ENCODE measurements at regions not wholly inside any gene's neighbourhood (a gene's known extent, or its start where the extent isn't known, plus 50 kb on each side); places are given as distances from the start of the nearest gene placed in this dataset.

GRCh38 chr10:36421992-36422391 is 703.4 kb upstream of the ANKRD30A start:
- Histone ChIP-seq H3K9me1 (ENCODE audit: insufficient read depth, low read length) (no peaks in the 10 kb centered on the region), H3K56ac (ENCODE audit: extremely low read depth, insufficient read depth, low read length) (no peak overlapping the region), H2BK120ac (ENCODE audit: low read depth, low read length) (no peak overlapping the region), H3K9ac (ENCODE audit: low read depth, low read length) (no peak overlapping the region), H4K5ac (ENCODE audit: low read depth, low read length) (no peak overlapping the region), H3K14ac (replicated peaks; ENCODE audit: low read depth, low read length) (no peak overlapping the region), H3K4ac (ENCODE audit: low read depth, low read length) (no peak overlapping the region), H2AK5ac (ENCODE audit: low read depth, low read length) (no peak overlapping the region), H3K18ac (ENCODE audit: low read depth, low read length) (no peak overlapping the region), H4K20me1 (ENCODE audit: insufficient read depth, low read length) (no peaks in the 10 kb centered on the region), H2BK5ac (ENCODE audit: low read depth, low read length, poor library complexity, severe bottlenecking) (no peak overlapping the region), H4K91ac (ENCODE audit: insufficient read depth, low read depth, low read length) (no peak overlapping the region), H3K4me1 (ENCODE audit: control insufficient read depth, insufficient read depth, low read length) (no peaks in the 10 kb centered on the region), H3K36me3 (ENCODE audit: control insufficient read depth, insufficient read depth, low read length) (no peaks in the 10 kb centered on the region), H3K27ac (ENCODE audit: insufficient read depth, low read length) (no peak overlapping the region), H4K8ac (ENCODE audit: low read depth in 2 of 2, low read length in 2 of 2) (no peak overlapping the region), H3K23ac (ENCODE audit: low read depth, low read length) (no peak overlapping the region), H3K4me3 (ENCODE audit: insufficient read depth, low read depth, low read length) (no peak overlapping the region), H3K4me2 (ENCODE audit: low read depth, low read length) (no peak overlapping the region), H2BK20ac (ENCODE audit: low read depth, low read length) (no peak overlapping the region), H2AFZ (replicated peaks; ENCODE audit: low read length, poor library complexity) (no peak overlapping the region), H3K9me3 (ENCODE audit: control insufficient read depth, insufficient read depth, low read length) (no peaks in the 10 kb centered on the region), H3K27me3 (ENCODE audit: control insufficient read depth, insufficient read depth, low read length) (no peaks in the 10 kb centered on the region), H3K79me1 (ENCODE audit: low read depth in 1 of 2, low read length in 2 of 2) (no peaks in the 10 kb centered on the region), H2BK15ac (ENCODE audit: low read depth, low read length) (no peak overlapping the region), H2AK9ac (replicated peaks; ENCODE audit: low read depth, low read length, poor library complexity) (no peak overlapping the region)
- dilution Hi-C loops (cut with HindIII; ENCODE audit: low sequenced_read_pairs, unreplicated experiment) (no loop called here), in situ Hi-C loops (cut with MboI; ENCODE audit: low sequenced_read_pairs) (no loop called here), intact Hi-C loops (cut with micrococcal nuclease) (no loop called here)
- no peak for TF ChIP-seq MXI1 (IDR thresholded peaks at IDR 0.05; ENCODE audit: borderline replicate concordance, low read depth, low read length)
- no peak for TF ChIP-seq CHD1 (IDR thresholded peaks at IDR 0.05; ENCODE audit: low read depth, low read length)
- TF ChIP-seq RAD21 (IDR thresholded peaks at IDR 0.05; ENCODE audit: low read length), result no peak
- no peak for TF ChIP-seq BHLHE40 (IDR thresholded peaks at IDR 0.05; ENCODE audit: low read depth, low read length)
- no peak for TF ChIP-seq MAZ (IDR thresholded peaks at IDR 0.05; ENCODE audit: borderline replicate concordance, low read depth, low read length)
- no peak for TF ChIP-seq FOS (IDR thresholded peaks at IDR 0.05; ENCODE audit: low read depth, low read length)
- TF ChIP-seq, protein P1, sequence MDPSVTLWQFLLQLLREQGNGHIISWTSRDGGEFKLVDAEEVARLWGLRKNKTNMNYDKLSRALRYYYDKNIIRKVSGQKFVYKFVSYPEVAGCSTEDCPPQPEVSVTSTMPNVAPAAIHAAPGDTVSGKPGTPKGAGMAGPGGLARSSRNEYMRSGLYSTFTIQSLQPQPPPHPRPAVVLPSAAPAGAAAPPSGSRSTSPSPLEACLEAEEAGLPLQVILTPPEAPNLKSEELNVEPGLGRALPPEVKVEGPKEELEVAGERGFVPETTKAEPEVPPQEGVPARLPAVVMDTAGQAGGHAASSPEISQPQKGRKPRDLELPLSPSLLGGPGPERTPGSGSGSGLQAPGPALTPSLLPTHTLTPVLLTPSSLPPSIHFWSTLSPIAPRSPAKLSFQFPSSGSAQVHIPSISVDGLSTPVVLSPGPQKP (IDR thresholded peaks at IDR 0.05; ENCODE audit: borderline replicate concordance, low read depth, low read length), result no peak
- no peak for TF ChIP-seq NFE2L2 (IDR thresholded peaks at IDR 0.05; ENCODE audit: low read depth, low read length)
- TF ChIP-seq USF2 (IDR thresholded peaks at IDR 0.05; ENCODE audit: low read depth, low read length), result no peak
- DNase-seq (no peak), ATAC-seq (ENCODE audit: low read depth) (no peak)
- BruUV-seq (replicated peaks), result no TSS peak
- ChIA-PET POLR2A (ENCODE audit: unreplicated experiment) (no interaction called here), CTCF (no interaction called here)

Measured in IMR-90 (cell line).